Fibroblast of gingiva (primary cell): ENCODE measurements at regions not wholly inside any gene's neighbourhood (a gene's known extent, or its start where the extent isn't known, plus 50 kb on each side); places are given as distances from the start of the nearest gene placed in this dataset.
"Not testable (repeated sequence)": the region's sequence is repeated elsewhere in the genome, so short reads cannot be mapped to it uniquely, and the experiment has no call there.

Experiments used
- DNase-seq: peaks from one replicate; pipeline ENCODE4 v3.0.0-alpha.2; 2011; ENCODE audit warnings: low read depth

GRCh38 chr10:131581547-131581946 lies 270.0 kb upstream of the TCERG1L start:
- DNase-seq: not testable (repeated sequence)

DNA sequence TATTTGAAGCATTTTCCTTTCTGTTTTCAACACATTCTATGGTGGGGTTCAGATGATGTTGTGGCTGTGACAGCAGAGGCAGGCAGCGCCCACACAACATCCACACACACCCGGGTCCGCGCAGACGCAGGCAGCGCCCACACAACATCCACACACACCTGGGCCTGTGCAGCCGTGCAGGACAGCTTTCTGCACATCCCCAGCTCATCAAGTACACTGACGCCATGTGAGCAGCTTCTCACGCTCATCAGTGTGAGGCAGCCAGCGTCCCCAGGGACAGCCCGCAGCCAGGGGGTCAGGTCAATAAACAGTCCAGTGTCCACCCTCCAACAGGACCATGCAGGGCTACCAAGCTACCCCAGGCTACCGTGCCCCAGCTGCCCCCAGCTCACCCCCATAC lies 272.8 kb upstream of the TCERG1L start:
- DNase-seq: no peak

DNA sequence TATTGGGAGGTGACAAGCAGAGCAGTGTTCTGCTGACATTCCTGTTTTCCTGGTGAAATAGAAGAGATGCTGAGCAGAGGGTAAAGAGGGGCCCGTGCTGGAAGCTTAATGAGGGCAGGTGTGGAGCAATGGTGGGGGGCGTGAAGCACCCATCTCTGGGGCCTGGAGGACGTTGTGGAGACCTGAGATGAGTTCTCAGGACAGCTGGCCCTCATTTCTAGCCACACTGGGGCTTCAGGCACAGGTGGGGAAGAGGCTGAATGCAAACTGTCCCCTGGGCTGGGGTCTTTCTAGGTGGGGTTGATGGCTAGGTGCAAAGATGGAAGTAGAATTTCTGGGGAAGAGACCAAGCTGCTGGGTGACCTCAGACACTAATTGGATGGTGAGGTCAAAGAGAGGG lies 274.2 kb upstream of the TCERG1L start:
- DNase-seq: no peak

DNA sequence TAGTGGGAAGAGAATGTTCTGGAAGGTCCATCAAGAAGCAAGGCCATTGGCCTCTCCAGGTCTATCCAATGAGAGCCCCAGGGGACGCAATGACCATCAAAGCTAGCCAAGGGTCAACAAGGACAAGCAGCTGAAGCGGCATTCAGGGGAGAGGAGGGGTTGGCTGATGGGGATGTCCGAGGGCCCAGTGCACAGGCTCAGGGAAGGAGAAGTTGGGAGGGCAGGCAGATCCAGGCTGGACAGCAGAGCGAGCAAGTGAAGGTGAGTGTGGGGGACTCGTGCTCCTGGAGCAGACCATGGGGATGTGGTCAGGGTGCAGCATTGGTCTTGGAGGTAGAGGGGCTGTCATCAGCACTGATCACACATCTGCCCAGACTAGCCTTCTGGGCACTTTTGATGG lies 275.4 kb upstream of the TCERG1L start:
- DNase-seq: no peak

- no peak for DNase-seq
These were observed 276.6 kb upstream of the TCERG1L start for GRCh38 chr10:131587976-131588680.

DNA sequence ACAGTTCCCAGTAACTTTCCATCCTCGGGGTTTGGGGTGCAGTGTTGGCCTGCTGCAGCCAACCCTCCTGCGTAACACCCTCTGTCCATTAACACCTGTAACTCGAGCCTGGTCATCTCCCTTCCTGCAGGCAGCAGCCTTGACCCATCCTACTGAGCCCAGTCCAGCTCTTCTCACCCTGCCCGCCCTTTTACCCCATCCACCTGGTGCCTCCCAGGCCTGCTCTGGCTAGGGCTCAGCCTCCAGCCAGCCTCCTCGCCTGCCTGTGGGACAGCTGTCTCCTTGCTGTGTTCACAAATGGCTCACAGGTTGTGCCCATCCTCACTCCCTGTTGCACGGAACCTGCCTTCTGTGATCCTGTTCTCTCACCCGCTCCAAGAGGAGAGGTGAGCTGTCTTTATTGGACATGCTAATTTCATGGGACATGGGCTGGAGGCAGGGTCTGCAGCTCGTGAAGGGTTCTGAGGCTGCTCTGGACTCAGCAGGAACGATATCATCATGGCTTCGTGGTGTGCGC lies 277.2 kb upstream of the TCERG1L start:
- DNase-seq: no peak

GRCh38 chr10:131590567-131590966 lies 279.0 kb upstream of the TCERG1L start:
- no peak for DNase-seq

- DNase-seq: no peak
These were observed 280.4 kb upstream of the TCERG1L start for GRCh38 chr10:131591936-131592335.

DNA sequence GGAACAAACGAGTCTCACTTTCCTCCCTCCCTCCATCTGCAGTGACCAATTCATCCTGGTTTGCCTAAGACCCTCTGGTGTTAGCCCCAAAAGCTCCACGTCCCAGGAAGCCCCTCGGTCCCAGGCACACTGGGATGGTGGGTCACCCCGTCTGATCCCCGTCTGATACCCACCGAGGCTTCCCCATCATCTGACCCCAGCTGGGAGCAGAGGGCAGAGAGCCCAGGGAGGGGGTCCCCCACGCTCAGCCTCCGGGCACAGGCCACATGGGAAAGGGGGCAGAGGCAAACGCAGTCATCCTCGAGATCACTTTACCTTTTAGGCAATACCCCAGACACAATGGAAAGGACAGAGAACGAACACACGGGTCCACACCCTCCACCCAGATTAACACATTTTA lies 291.6 kb upstream of the PPP2R2D start:
- DNase-seq: no peak

GRCh38 chr10:131615150-131615549 lies 285.7 kb upstream of the PPP2R2D start:
- no peak for DNase-seq

- DNase-seq: no peak
These were observed 284.8 kb upstream of the PPP2R2D start for GRCh38 chr10:131616040-131616439.

DNA sequence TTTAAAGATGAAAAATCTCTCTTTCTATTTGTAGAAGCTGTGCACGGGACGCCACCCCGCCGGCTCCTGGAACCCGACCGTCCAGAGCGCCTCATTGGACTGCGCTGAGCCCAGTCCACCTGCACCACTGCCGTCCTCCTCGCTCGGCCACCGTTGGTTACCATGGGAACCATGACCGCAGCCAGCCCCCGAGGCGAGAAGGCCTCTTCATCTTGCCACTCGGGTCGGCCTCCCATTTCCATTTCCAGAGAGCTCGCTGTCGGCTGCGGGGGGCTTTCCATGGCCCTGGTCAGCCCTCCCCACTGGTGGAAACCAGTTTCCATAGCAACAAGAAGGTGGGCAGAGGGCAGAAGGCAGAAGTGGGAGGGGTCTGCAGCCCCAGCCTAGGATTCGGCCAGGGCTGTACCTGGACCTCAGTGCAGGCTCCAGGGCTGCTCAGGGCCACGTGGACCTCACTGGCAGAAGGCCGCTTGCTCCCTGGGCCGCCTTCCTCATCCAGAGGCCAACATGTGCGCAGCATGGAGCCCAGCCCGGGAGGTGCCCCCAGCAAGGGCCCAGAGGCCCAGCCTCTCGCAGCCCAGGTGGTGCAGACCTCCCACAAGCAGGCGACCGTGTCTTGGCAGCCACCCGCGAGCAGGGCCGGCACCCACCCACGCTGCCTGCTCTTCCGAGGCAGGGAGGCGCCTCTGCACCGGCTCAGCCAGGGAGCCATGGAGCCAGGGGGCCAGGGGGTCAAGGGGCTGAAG lies 283.5 kb upstream of the PPP2R2D start:
- no peak for DNase-seq

DNA sequence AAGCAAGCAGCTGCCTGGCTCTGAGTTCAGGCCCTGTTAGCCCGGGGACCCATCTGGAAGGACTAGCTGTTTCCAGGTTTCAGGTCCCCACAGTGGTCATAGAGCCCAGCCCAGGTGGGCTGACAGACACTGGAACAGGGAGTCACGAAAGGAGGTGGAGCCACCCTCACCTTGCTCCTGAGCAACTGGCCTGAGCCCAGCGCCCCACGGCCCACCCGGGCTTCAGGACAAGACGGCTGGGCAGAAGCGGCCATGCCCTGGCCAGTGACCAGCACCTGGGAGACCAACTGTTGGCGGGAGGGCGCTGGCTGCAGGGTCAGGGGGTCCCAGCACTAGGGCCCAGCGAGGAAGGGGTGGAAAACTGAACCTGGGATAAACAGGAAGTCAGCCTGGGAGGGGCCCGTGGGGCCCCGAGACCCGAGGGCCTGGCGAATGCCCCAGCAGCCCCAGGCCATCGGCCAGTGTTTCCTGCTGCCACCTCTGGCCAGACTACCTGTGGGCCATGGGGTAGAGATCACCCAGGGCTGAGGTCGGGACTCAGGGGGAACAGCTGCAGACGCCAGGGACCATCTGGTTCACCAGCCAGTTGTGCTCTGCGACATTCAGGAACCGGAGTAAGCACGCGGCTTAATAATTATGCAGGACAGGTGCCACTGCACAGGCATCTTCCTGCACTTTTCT lies 282.1 kb upstream of the PPP2R2D start:
- no peak for DNase-seq

DNA sequence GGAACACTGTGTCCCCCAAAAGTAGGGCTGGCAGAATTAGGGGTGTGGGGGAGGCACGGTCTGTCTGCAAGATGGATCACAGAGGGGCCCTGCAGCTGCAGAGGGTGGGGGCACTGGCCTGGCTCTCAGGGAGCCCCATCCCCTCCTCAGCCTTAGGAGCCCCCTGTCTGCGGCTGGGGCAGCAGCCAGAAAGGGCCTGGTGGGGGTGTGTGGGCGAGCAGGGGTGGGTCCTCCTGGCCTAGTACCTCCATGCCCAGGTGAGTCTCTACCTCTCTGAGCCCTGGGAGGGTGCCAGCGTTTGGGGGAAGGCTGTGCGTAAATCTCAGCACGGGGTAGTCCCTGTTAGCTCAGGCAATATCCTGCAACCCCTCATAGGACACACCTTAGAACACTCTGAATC lies 280.5 kb upstream of the PPP2R2D start:
- DNase-seq: no peak

DNA sequence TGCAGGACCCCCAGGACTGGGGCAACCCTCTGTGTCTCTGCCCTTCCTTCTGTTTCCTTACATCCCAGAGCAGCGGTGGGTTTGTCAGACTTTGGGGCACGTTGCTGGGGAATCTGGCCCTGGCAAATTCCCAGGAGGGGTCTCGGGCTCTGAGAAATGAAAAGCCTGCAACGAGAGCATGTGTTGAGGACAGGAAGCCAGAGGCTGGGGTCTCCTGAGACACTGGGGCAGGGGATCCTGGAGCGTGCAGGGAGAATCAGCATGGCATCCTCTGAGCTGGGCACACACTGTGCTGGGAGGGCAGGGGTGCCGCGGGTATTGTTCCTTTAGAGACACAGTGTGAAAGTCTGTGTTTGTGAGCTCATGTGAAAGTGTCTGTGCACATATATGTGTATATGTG lies 279.9 kb upstream of the PPP2R2D start:
- DNase-seq: no peak

DNA sequence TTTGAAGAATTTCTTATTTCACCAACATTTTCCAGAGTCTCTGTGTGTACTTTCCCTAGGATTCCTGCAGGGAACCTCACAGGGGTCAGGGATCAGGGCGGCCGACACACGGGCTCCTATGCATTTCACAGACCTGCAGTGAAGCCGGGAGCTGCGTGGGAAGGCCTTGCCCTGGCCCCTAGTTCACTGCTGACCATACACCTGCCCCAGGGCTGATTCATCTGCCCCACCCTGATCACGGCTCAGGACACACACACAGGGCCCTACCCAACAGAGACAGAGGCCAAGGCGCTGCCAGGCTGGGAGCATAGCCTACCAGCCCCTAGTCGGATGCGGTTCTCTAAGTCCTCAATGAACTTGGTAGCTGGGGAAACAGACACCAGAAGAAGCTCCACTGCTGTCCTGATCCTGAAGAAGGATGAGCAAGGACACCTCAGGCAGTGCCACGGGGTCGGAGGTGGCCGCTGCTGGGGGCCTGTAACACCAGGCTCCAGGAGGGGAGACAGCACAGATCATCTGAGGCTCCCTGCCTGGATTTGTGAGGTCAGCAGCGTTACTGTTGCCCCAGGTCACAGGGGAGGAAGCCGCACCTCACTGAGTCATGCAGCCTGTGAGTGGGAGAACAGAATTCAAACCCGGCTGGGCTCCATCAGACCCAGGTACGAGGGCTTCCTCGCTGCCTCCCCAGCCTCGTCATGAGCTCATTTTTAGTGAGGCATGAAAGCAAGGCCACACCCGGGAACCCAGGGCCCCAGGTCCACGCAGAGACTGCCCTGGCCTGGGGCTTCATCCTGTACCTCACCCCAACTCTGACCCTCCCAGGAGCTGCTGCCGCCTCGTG lies 278.8 kb upstream of the PPP2R2D start:
- DNase-seq: no peak

GRCh38 chr10:131625041-131625440 lies 275.8 kb upstream of the PPP2R2D start:
- no peak for DNase-seq

- no peak for DNase-seq
These were observed 274.5 kb upstream of the PPP2R2D start for GRCh38 chr10:131626274-131626673.

DNA sequence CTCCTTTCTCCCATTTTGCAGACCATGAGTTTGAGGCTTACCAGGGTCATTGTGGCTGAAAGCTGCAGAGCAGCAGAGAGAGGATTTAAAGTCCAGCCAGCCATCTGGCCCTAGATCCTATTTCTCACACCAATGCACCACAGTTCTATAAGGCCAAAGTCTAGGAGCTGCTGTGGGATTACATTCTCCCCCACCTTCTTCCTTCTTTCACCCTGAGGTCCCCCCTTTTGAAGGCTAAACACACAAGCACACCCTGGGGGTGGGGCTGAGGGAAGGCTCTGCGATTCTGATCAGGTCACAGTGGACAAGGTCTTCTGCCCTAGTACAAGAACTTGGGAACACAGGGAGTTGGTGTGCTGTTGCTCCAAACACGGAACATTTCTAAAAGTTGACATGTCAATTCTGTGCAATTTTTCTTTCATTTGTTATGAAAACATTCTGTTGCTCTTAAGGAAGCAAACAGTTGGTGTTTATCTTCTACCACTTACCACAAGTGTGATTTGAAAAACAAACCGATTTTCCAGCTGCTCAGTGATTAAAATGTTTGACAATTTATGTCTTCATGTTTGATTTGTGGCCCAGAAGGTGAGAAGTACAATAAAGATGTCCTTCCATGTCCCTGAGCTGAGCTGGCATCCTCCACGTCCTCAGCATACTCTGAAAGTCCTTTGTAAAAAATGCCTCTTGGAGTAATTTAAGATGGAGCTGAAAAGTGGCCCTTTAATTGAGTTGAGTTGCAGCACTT lies 271.6 kb upstream of the PPP2R2D start:
- DNase-seq: no peak

- DNase-seq: no peak
These were observed 270.0 kb upstream of the PPP2R2D start for GRCh38 chr10:131630772-131631258.

GRCh38 chr10:131631619-131632018 lies 269.2 kb upstream of the PPP2R2D start:
- no peak for DNase-seq
